ENCODE measurements at regions not wholly inside any gene's neighbourhood (a gene's known extent, or its start where the extent isn't known, plus 50 kb on each side); places are given as distances from the start of the nearest gene placed in this dataset.

GRCh38 chr22:47891609-47892008, 1129.2 kb downstream of the TBC1D22A start:
- TF ChIP-seq POLR2A (IDR thresholded peaks at IDR 0.05) (no peak), CTCF (IDR thresholded peaks at IDR 0.05) (no peak), EP300 (IDR thresholded peaks at IDR 0.05) (no peak)

Data from tibial nerve (tissue), 4 donors.